OCI-LY7 (cell line): ENCODE measurements at regions not wholly inside any gene's neighbourhood (a gene's known extent, or its start where the extent isn't known, plus 50 kb on each side); places are given as distances from the start of the nearest gene placed in this dataset.

Experiments
- BruUV-seq: library from RNA; stranded (reverse); fragments of 400-500 nt; replicated peaks from 2 replicates; lab custom pipeline; 2021; lab: Mats Ljungman, UMichigan
- CTCF ChIA-PET: fragments of 300-600 bp; sonication (Branson Sonifier 250); formaldehyde crosslinking; loops from one replicate; lab custom pipeline; 2022; ENCODE audit warnings: antibody characterized with exemption; ENCODE audit not compliant: unreplicated experiment; lab: Charles Lee
- POLR2A ChIA-PET: fragments of 300-600 bp; sonication (Branson Sonifier 250); formaldehyde crosslinking; loops from one replicate; lab custom pipeline; 2022; ENCODE audit warnings: antibody characterized with exemption; lab: Charles Lee
- DNase-seq: peaks from one replicate; pipeline ENCODE4 v3.0.0-alpha.2; 2015; ENCODE audit warnings: low spot score
- H2AFZ ChIP-seq: fragments of 200-600 bp; sonication (generic), shearing (Covaris generic); 2 replicates; pipeline ENCODE4 v1.6.1; 2014; ENCODE audit warnings: mild to moderate bottlenecking, antibody characterized with exemption, low read length, moderate library complexity
- H3K27ac ChIP-seq: fragments of 200-600 bp; sonication (generic); 2 replicates; pipeline ENCODE4 v1.5.1; 2014; ENCODE audit warnings: mixed run types, low read depth, mild to moderate bottlenecking, moderate library complexity, low read length, inconsistent platforms; ENCODE audit not compliant: poor library complexity, severe bottlenecking
- H3K36me3 ChIP-seq: fragments of 200-600 bp; sonication (generic); 2 replicates; pipeline ENCODE4 v1.6.1; 2014; ENCODE audit warnings: mild to moderate bottlenecking, antibody characterized with exemption, low read length, moderate library complexity, mixed read lengths; ENCODE audit not compliant: insufficient read depth
- H3K4me1 ChIP-seq: fragments of 200-600 bp; sonication (generic); 2 replicates; pipeline ENCODE4 v1.5.1; 2014; ENCODE audit warnings: mild to moderate bottlenecking, low read length; ENCODE audit not compliant: insufficient read depth, poor library complexity, severe bottlenecking
- H3K4me2 ChIP-seq: fragments of 200-600 bp; sonication (generic); 2 replicates; pipeline ENCODE4 v1.6.1; 2014; ENCODE audit warnings: mild to moderate bottlenecking, low read length
- H3K4me3 ChIP-seq: fragments of 200-600 bp; sonication (generic); 2 replicates; pipeline ENCODE4 v1.5.1; 2014; ENCODE audit warnings: mild to moderate bottlenecking, low read depth, low read length; ENCODE audit not compliant: poor library complexity, severe bottlenecking
- H3K79me2 ChIP-seq: fragments of 200-600 bp; sonication (generic); 2 replicates; pipeline ENCODE4 v1.6.1; 2016; ENCODE audit warnings: low read depth, mild to moderate bottlenecking, low read length, moderate library complexity, mixed read lengths; ENCODE audit not compliant: insufficient read depth
- H3K9me2 ChIP-seq: fragments of 200-600 bp; sonication (generic); 2 replicates; pipeline ENCODE4 v1.6.1; 2016; ENCODE audit warnings: mild to moderate bottlenecking, low read length, mixed read lengths; ENCODE audit not compliant: insufficient read depth
- H3K9me3 ChIP-seq: fragments of 200-600 bp; sonication (generic); 2 replicates; pipeline ENCODE4 v1.6.1; 2014; ENCODE audit warnings: mild to moderate bottlenecking, mixed run types, low read length, mixed read lengths
- H4K20me1 ChIP-seq: fragments of 200-600 bp; sonication (generic); 2 replicates; pipeline ENCODE4 v1.6.1; 2014; ENCODE audit warnings: mild to moderate bottlenecking, antibody characterized with exemption, low read length, moderate library complexity, mixed read lengths; ENCODE audit not compliant: insufficient read depth
- EZH2phosphoT487 ChIP-seq: fragments of 200-600 bp; sonication (generic); IDR thresholded peaks from 2 replicates; pipeline ENCODE4 v1.6.1; 2018; ENCODE audit warnings: low read depth, borderline replicate concordance, mild to moderate bottlenecking, mixed run types, antibody characterized with exemption, low read length, moderate library complexity, mixed read lengths
- intact Hi-C: fragments of 100-400 bp; cut with micrococcal nuclease; formaldehyde crosslinking; loops from one replicate; pipeline ENCODE4 v1.10.0; 2022; ENCODE audit not compliant: unreplicated experiment
- TF ChIP-seq, protein P1 (sequence below): fragments of 200-600 bp; sonication (generic); conservative IDR thresholded peaks from 2 replicates; pipeline ENCODE4 v1.5.1; 2014; ENCODE audit warnings: mild to moderate bottlenecking, antibody characterized with exemption, low read length, moderate library complexity, mixed read lengths

DNA sequence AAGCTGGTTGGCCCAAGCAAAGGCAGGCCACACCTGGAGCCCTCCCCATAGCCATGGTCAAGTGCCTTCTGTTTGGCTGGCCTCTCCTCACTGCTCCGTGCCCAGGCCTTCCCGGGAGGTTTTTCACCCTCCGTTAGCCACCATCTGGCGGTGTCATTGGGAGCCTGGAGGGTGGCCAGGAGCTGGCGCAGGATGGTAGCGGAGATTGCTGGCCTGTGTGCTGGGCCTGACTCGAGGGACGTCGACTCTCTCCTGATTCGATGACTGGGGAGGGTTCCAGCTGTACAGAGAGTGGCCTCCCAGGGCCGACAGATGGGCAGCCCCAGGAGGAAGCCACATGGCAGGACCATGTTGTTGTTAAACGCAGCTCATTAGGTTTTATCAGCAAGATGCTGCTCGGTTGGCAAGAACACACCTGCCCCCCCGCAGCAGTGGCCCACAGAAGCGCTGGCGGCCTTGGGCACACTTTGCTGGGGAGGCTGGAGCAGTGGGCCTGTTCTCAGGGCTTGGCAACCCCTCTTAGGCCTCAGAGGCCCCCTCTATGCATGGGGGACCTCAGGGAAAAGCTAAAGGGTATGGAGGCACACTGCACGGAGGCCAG lies 64.0 kb upstream of the CACUL1 start:
- Histone ChIP-seq H3K9me2 (no peaks in the 10 kb centered on the region), H3K79me2 (no peaks in the 10 kb centered on the region), H4K20me1 (no peaks in the 10 kb centered on the region), H3K4me1 (no peaks in the 10 kb centered on the region), H2AFZ (no peak overlapping the region), H3K4me2 (no peak overlapping the region), H3K27ac (no peak overlapping the region), H3K4me3 (no peak overlapping the region), H3K9me3 (no peaks in the 10 kb centered on the region), H3K36me3 (no peaks in the 10 kb centered on the region)
- intact Hi-C loops = no loop called here
- ChIA-PET CTCF (no interaction called here), POLR2A (no interaction called here)
- BruUV-seq = no TSS peak
- no peak for TF ChIP-seq EZH2phosphoT487
- TF ChIP-seq, protein P1, sequence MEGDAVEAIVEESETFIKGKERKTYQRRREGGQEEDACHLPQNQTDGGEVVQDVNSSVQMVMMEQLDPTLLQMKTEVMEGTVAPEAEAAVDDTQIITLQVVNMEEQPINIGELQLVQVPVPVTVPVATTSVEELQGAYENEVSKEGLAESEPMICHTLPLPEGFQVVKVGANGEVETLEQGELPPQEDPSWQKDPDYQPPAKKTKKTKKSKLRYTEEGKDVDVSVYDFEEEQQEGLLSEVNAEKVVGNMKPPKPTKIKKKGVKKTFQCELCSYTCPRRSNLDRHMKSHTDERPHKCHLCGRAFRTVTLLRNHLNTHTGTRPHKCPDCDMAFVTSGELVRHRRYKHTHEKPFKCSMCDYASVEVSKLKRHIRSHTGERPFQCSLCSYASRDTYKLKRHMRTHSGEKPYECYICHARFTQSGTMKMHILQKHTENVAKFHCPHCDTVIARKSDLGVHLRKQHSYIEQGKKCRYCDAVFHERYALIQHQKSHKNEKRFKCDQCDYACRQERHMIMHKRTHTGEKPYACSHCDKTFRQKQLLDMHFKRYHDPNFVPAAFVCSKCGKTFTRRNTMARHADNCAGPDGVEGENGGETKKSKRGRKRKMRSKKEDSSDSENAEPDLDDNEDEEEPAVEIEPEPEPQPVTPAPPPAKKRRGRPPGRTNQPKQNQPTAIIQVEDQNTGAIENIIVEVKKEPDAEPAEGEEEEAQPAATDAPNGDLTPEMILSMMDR = no peak
- DNase-seq = no peak

DNA sequence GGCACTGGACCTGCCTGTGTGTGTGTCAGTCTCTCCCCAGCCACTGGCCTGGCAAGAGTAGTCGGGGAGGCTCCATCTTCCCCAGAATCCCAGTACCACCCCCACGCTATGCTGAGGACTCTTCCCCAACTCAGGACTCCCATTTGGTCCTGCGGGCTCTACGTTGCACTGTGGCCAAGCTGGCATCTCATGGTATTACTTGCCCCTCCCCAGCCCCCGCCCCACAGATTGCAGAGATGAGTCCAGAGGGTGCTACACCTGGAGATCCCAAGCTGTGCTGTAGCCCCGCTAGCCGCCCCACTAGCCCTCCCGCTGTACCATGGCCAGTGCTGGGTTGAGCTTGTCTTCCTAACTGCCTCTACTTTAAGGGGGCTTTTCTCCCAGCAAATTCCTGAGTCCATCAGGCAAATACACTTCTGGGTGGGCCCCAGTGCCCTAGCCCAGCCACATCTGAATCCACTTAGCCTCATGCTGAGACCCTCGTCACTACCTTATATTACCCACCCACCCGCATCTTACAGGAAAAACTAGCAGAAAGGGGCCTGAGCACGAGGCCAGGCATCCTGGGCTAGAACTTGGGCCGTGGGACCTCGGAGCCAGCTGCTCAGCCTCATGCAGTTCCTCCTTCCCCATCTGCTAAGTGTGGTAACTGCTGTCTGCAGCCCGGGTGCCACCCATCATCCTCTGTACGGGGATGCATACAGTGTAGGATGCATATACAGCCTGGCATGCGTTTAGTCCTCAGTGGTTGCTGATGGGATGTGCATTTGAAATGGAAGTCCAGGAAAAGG lies 65.8 kb upstream of the CACUL1 start:
- no TSS peak for BruUV-seq
- Histone ChIP-seq H4K20me1 (no peaks in the 10 kb centered on the region), H2AFZ (no peak overlapping the region), H3K4me3 (no peak overlapping the region), H3K4me1 (no peaks in the 10 kb centered on the region), H3K9me3 (no peaks in the 10 kb centered on the region), H3K27ac (no peak overlapping the region), H3K79me2 (no peaks in the 10 kb centered on the region), H3K36me3 (no peaks in the 10 kb centered on the region), H3K4me2 (no peak overlapping the region), H3K9me2 (no peaks in the 10 kb centered on the region)
- TF ChIP-seq, protein P1 = no peak
- no peak for TF ChIP-seq EZH2phosphoT487
- intact Hi-C loops = no loop called here
- POLR2A ChIA-PET = no interaction called here
- no peak for DNase-seq
- CTCF ChIA-PET = interaction anchor here (0.6 kb wide), 1 partner anchor 199 kb away, joined by 3 read pairs; no protein-coding TSS in a partner anchor
